Endothelial cell of umbilical vein (primary cell): ENCODE measurements at regions not wholly inside any gene's neighbourhood (a gene's known extent, or its start where the extent isn't known, plus 50 kb on each side); places are given as distances from the start of the nearest gene placed in this dataset.
A peak's percentile ranks its signal among the peaks of the same experiment; 100 is the strongest.

Experiments
- BruUV-seq: library from RNA; stranded (reverse); fragments of 400-500 nt; replicated peaks from 2 replicates; lab custom pipeline; 2021; lab: Mats Ljungman, UMichigan
- CTCF ChIA-PET: fragments of 300-600, 350-600 bp; sonication (Branson Sonifier 250); formaldehyde crosslinking; loops from one replicate; lab custom pipeline; 2021; ENCODE audit warnings: antibody characterized with exemption, inconsistent platforms; lab: Charles Lee
- POLR2A ChIA-PET: fragments of 300-600, 350-600 bp; sonication (Branson Sonifier 250); formaldehyde crosslinking; loops from one replicate; lab custom pipeline; 2021; ENCODE audit warnings: antibody characterized with exemption, inconsistent platforms; lab: Charles Lee
- DNase-seq: peaks from one replicate; pipeline ENCODE4 v3.0.0-alpha.2; 2011; ENCODE audit warnings: low read depth, low spot score
- FAIRE-seq: peaks from 2 replicates; lab custom pipeline; 2011; peaks lifted over from hg19 to GRCh38; lab: Jason Lieb, UNC
- H2AFZ ChIP-seq: 2 replicates; pipeline ENCODE4 v1.6.0; 2012; ENCODE audit warnings: low read depth, low read length, control low read depth, inconsistent platforms
- H3K27ac ChIP-seq: 2 replicates; pipeline ENCODE4 v1.5.1; 2011; ENCODE audit warnings: low read depth, mild to moderate bottlenecking, control low read depth, low read length, moderate library complexity; ENCODE audit not compliant: insufficient read depth
- H3K27me3 ChIP-seq, 2 experiments: 2 replicates each; pipeline versions ENCODE4 v1.6.0 to v1.6.1; 2011; ENCODE audit warnings: low read length in 2 of 2, mixed read lengths in 1 of 2; ENCODE audit not compliant: control insufficient read depth in 2 of 2, insufficient read depth in 2 of 2
- H3K36me3 ChIP-seq, 2 experiments: 2 replicates in 1 of 2; 3 replicates in 1 of 2; pipeline ENCODE4 v1.5.1; 2011; ENCODE audit warnings: low read length in 2 of 2, mild to moderate bottlenecking in 1 of 2, moderate library complexity in 1 of 2; ENCODE audit not compliant: control insufficient read depth in 2 of 2, insufficient read depth in 2 of 2; ENCODE audit errors: extremely low read depth in 1 of 2
- H3K4me1 ChIP-seq: 3 replicates; pipeline ENCODE4 v1.5.1; 2011; ENCODE audit warnings: mild to moderate bottlenecking, low read length; ENCODE audit not compliant: control insufficient read depth, insufficient read depth; ENCODE audit errors: extremely low read depth
- H3K4me2 ChIP-seq: 2 replicates; pipeline ENCODE4 v1.6.1; 2011; ENCODE audit warnings: low read length, control low read depth, mixed read lengths; ENCODE audit not compliant: insufficient read depth
- H3K4me3 ChIP-seq, 3 experiments: fragments of 200-600 bp in 1 of 3; sonication (generic), shearing (Covaris generic) in 1 of 3; replicated peaks in 1 of 3; 2 replicates each; pipeline ENCODE4 v1.5.1; 2011 to 2016; ENCODE audit warnings: control low read depth in 3 of 3, low read length in 3 of 3, mild to moderate bottlenecking in 2 of 3, inconsistent platforms in 1 of 3, low read depth in 1 of 3, moderate library complexity in 1 of 3; ENCODE audit not compliant: insufficient read depth in 1 of 3
- H3K79me2 ChIP-seq: 2 replicates; pipeline ENCODE4 v1.6.0; 2012; ENCODE audit warnings: low read length, inconsistent platforms; ENCODE audit not compliant: control insufficient read depth, insufficient read depth
- H3K9ac ChIP-seq: replicated peaks from 2 replicates; pipeline ENCODE3; 2011; ENCODE audit warnings: low read length, control low read depth; ENCODE audit not compliant: insufficient read depth; ENCODE audit errors: extremely low read depth
- H3K9me1 ChIP-seq: replicated peaks from 3 replicates; pipeline ENCODE4 v1.6.0; 2011; ENCODE audit warnings: mild to moderate bottlenecking, low read length; ENCODE audit not compliant: control insufficient read depth, insufficient read depth; ENCODE audit errors: extremely low read depth
- H3K9me3 ChIP-seq: replicated peaks from 2 replicates; pipeline ENCODE4 v1.5.1; 2012; ENCODE audit warnings: low read length, inconsistent platforms; ENCODE audit not compliant: control insufficient read depth, insufficient read depth
- H4K20me1 ChIP-seq: replicated peaks from 2 replicates; pipeline ENCODE3; 2011; ENCODE audit warnings: mild to moderate bottlenecking, low read length; ENCODE audit not compliant: control insufficient read depth, insufficient read depth; ENCODE audit errors: extremely low read depth
- EZH2 ChIP-seq: IDR thresholded peaks from 2 replicates; pipeline ENCODE4 v1.6.1; 2012; ENCODE audit warnings: borderline replicate concordance, low read depth, mild to moderate bottlenecking, moderate library complexity, low read length, inconsistent platforms; ENCODE audit not compliant: severe bottlenecking
- FOS ChIP-seq: IDR thresholded peaks from 2 replicates; pipeline ENCODE4 v1.6.1; 2011; ENCODE audit warnings: mild to moderate bottlenecking, low read length, moderate library complexity, borderline replicate concordance; ENCODE audit not compliant: insufficient read depth
- GATA2 ChIP-seq: IDR thresholded peaks from 2 replicates; pipeline ENCODE4 v1.7.0; 2011; ENCODE audit warnings: low read depth, mild to moderate bottlenecking, moderate library complexity, mixed read lengths, low read length; ENCODE audit not compliant: insufficient read length, insufficient read depth
- JUN ChIP-seq: IDR thresholded peaks from 2 replicates; pipeline ENCODE4 v1.6.1; 2011; ENCODE audit warnings: borderline replicate concordance, low read depth; ENCODE audit not compliant: insufficient read length, insufficient read depth
- MYC ChIP-seq: IDR thresholded peaks from one replicate; pipeline ENCODE4 v1.6.1; 2011; ENCODE audit warnings: mild to moderate bottlenecking, low read depth, low read length
- POLR2A ChIP-seq: IDR thresholded peaks from 2 replicates; pipeline ENCODE4 v1.6.1; 2012; ENCODE audit warnings: low read depth, mild to moderate bottlenecking, control low read depth, low read length
- POLR2AphosphoS5 ChIP-seq: IDR thresholded peaks from 2 replicates; pipeline ENCODE4 v1.6.1; 2012; ENCODE audit warnings: low read depth, mild to moderate bottlenecking, control low read depth, low read length, moderate library complexity; ENCODE audit not compliant: insufficient read depth
- dilution Hi-C: fragments of 300-500 bp; cut with MboI; formaldehyde crosslinking; loops from one replicate; pipeline ENCODE4 v1.15.0; 2019; ENCODE audit warnings: low sequenced_read_pairs; ENCODE audit not compliant: extremely low pct_ligation_motif_present
- intact Hi-C: fragments of 100-400 bp; cut with micrococcal nuclease; formaldehyde crosslinking; loops from one replicate; pipeline ENCODE4 v1.10.0; 2022
- TF ChIP-seq, protein P1 (sequence below): IDR thresholded peaks from 2 replicates; pipeline ENCODE4 v1.6.1; 2011; ENCODE audit not compliant: insufficient read depth, insufficient read length
- TF ChIP-seq, protein P2 (sequence below), 2 donors: IDR thresholded peaks; 1 replicate in 1 of 2; 2 replicates in 1 of 2; pipeline ENCODE4 v1.5.1; 2011; ENCODE audit warnings: low read length in 2 of 2, mild to moderate bottlenecking in 2 of 2, moderate library complexity in 2 of 2, control low read depth in 1 of 2, inconsistent platforms in 1 of 2, low read depth in 1 of 2; ENCODE audit not compliant: insufficient read depth in 1 of 2; ENCODE audit errors: extremely low read depth in 1 of 2

DNA sequence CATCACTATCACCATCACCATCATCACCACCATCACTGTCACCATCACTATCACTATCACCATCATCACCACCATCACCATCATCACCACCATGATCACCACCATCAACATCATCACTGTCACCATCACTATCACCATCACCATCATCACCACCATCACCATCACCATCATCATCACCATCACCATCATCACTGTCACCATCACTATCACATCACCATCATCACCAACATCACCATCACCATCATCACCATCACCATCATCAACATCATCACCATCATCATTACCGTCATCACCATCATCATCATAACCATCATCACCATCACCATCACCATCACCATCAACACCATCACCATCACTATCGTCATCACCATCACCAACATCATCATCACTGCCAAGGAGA is 273.8 kb downstream of the FOXL1 start:
- Histone ChIP-seq H3K27ac (no peak overlapping the region), H3K4me1 (peaks cover 3% of the 10 kb centered on the region), H3K4me2 (no peak overlapping the region), H3K9me1 (no peaks in the 10 kb centered on the region), H4K20me1 (no peaks in the 10 kb centered on the region), H3K36me3 (no peaks in the 10 kb centered on the region), H3K4me3 (no peak overlapping the region), H2AFZ (no peak overlapping the region), H3K79me2 (no peaks in the 10 kb centered on the region), H3K9me3 (no peaks in the 10 kb centered on the region), H3K9ac (no peak overlapping the region), H3K27me3 (no peaks in the 10 kb centered on the region)
- TF ChIP-seq POLR2A, result no peak
- TF ChIP-seq GATA2, result no peak
- TF ChIP-seq, protein P1, sequence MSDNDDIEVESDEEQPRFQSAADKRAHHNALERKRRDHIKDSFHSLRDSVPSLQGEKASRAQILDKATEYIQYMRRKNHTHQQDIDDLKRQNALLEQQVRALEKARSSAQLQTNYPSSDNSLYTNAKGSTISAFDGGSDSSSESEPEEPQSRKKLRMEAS, result no peak
- BruUV-seq, result no TSS peak
- DNase-seq (no peak), FAIRE-seq (no peak)
- dilution Hi-C loops (no loop called here), intact Hi-C loops (no loop called here)
- ChIA-PET CTCF (no interaction called here), POLR2A (no interaction called here)

DNA sequence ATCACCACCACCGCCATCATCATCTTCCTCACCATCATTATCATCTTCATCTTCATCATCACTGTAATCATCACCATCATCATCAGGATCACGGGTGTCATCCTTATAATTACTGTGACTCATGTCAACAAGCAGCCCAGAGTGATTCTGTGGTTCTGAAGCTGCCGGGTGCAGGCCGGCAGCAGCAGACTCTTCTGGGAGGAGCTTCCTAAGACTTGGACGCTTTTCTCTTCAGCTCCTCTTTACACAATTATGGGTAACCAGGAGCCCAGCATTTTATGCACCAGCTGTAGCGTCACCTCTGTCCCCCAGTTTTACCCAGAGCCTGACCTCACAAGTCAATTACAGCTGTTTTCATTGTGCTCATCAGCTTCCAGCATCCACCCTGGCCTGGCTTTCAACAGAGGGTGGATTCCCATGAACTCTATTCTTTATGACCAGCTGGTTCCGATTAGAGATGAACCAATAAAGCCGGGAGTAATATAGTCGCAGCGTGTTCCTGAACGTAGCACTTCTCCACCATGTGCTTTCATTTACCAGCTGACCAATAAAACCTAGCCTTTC is 275.8 kb downstream of the FOXL1 start:
- DNase-seq (peak; percentile 63), FAIRE-seq (no peak)
- BruUV-seq, result no TSS peak
- H3K36me3 ChIP-seq, result no peaks in the 10 kb centered on the region
- no peaks in the 10 kb centered on the region for H3K9me3 ChIP-seq
- TF ChIP-seq POLR2AphosphoS5 (no peak), MYC (no peak), EZH2 (no peak), POLR2A (no peak), FOS (no peak), GATA2 (no peak), JUN (no peak)
- TF ChIP-seq, protein P2, sequence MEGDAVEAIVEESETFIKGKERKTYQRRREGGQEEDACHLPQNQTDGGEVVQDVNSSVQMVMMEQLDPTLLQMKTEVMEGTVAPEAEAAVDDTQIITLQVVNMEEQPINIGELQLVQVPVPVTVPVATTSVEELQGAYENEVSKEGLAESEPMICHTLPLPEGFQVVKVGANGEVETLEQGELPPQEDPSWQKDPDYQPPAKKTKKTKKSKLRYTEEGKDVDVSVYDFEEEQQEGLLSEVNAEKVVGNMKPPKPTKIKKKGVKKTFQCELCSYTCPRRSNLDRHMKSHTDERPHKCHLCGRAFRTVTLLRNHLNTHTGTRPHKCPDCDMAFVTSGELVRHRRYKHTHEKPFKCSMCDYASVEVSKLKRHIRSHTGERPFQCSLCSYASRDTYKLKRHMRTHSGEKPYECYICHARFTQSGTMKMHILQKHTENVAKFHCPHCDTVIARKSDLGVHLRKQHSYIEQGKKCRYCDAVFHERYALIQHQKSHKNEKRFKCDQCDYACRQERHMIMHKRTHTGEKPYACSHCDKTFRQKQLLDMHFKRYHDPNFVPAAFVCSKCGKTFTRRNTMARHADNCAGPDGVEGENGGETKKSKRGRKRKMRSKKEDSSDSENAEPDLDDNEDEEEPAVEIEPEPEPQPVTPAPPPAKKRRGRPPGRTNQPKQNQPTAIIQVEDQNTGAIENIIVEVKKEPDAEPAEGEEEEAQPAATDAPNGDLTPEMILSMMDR (IDR thresholded peaks at IDR 0.05; ENCODE audit: extremely low read depth in 1 of 2, insufficient read depth in 1 of 2, low read depth in 1 of 2, low read length in 2 of 2), result no peak
- TF ChIP-seq, protein P1, result no peak
- intact Hi-C loops (no loop called here), dilution Hi-C loops (no loop called here)
- CTCF ChIA-PET, result interaction anchor here (0.9 to 2.2 kb wide), 5 partner anchors 20 to 290 kb away, joined by 3 to 15 read pairs (median 3); no protein-coding TSS in a partner anchor
- no peaks in the 10 kb centered on the region for H4K20me1 ChIP-seq
- H3K79me2 ChIP-seq, result no peaks in the 10 kb centered on the region
- no peak overlapping the region for H2AFZ ChIP-seq
- no peaks in the 10 kb centered on the region for H3K9me1 ChIP-seq
- no peak overlapping the region for H3K9ac ChIP-seq
- H3K4me2 ChIP-seq, result no peak overlapping the region
- H3K4me3 ChIP-seq, result no peak overlapping the region
- H3K27ac ChIP-seq, result no peak overlapping the region
- peaks cover 6% of the 10 kb centered on the region for H3K4me1 ChIP-seq
- POLR2A ChIA-PET, result no interaction called here
- no peaks in the 10 kb centered on the region for H3K27me3 ChIP-seq
